GM12864 (cell line): ENCODE measurements at regions not wholly inside any gene's neighbourhood (a gene's known extent, or its start where the extent isn't known, plus 50 kb on each side); places are given as distances from the start of the nearest gene placed in this dataset.

ENCODE experiments used
- DNase-seq: peaks from one replicate; pipeline ENCODE4 v3.0.0-alpha.2; 2011; ENCODE audit warnings: low read depth
- H3K4me3 ChIP-seq: 2 replicates; pipeline ENCODE4 v1.5.1; 2011; ENCODE audit warnings: mild to moderate bottlenecking, low read depth, low read length, control low read depth
- CTCF ChIP-seq: IDR thresholded peaks from 2 replicates; pipeline ENCODE4 v1.5.1; 2011; ENCODE audit warnings: low read depth, mild to moderate bottlenecking, moderate library complexity, low read length, control low read depth, inconsistent platforms; ENCODE audit errors: missing control alignments

GRCh38 chr16:13426269-13426668 lies 493.7 kb upstream of the ERCC4 start:
- no peak overlapping the region for H3K4me3 ChIP-seq
- no peak for TF ChIP-seq CTCF

GRCh38 chr16:13426736-13427135 lies 493.2 kb upstream of the ERCC4 start:
- H3K4me3 ChIP-seq = no peak overlapping the region
- no peak for TF ChIP-seq CTCF
- no peak for DNase-seq

More at GRCh38 chr16:13426269-13426668, 493.7 kb upstream of the ERCC4 start:
- no peak for DNase-seq

- no peak for DNase-seq
- no peak overlapping the region for H3K4me3 ChIP-seq
- no peak for TF ChIP-seq CTCF
These were observed 492.0 kb upstream of the ERCC4 start for GRCh38 chr16:13427943-13428342.

- no peak for TF ChIP-seq CTCF
- no peak for DNase-seq
These were observed 490.5 kb upstream of the ERCC4 start for GRCh38 chr16:13429416-13429815.

GRCh38 chr16:13435415-13435814 lies 484.5 kb upstream of the ERCC4 start:
- DNase-seq = no peak
- TF ChIP-seq CTCF = no peak
- H3K4me3 ChIP-seq = no peak overlapping the region

More at GRCh38 chr16:13429416-13429815, 490.5 kb upstream of the ERCC4 start:
- no peak overlapping the region for H3K4me3 ChIP-seq

- DNase-seq = no peak
- no peak overlapping the region for H3K4me3 ChIP-seq
These were observed 484.0 kb upstream of the ERCC4 start for GRCh38 chr16:13435873-13436474.

More at GRCh38 chr16:13435873-13436474, 484.0 kb upstream of the ERCC4 start:
- peak; percentile 31 for TF ChIP-seq CTCF
